HG02981 (cell line): ENCODE measurements at regions not wholly inside any gene's neighbourhood (a gene's known extent, or its start where the extent isn't known, plus 50 kb on each side); places are given as distances from the start of the nearest gene placed in this dataset.
"Not testable (repeated sequence)": the region's sequence is repeated elsewhere in the genome, so short reads cannot be mapped to it uniquely, and the experiment has no call there.

Source experiments
- ATAC-seq: cut with Tn5 transposase; IDR thresholded peaks from one replicate; pipeline ENCODE4 v1.9.1; 2021; ENCODE audit warnings: mild to moderate bottlenecking, moderate library complexity; ENCODE audit not compliant: unreplicated experiment

GRCh38 chr11:86167499-86168164 is 76.9 kb upstream of the EED start:
- ATAC-seq = no peak

GRCh38 chr11:86166287-86166686 is 78.3 kb upstream of the EED start:
- not testable (repeated sequence) for ATAC-seq

- no peak for ATAC-seq
Measured at GRCh38 chr11:86164106-86164505, 80.4 kb upstream of the EED start.

GRCh38 chr11:86163221-86163876 is 81.2 kb upstream of the EED start:
- ATAC-seq = not testable (repeated sequence)

- ATAC-seq = no peak
Measured at GRCh38 chr11:86162239-86162638, 82.3 kb upstream of the EED start.

- no peak for ATAC-seq
Measured at GRCh38 chr11:86161837-86162236, 82.7 kb upstream of the EED start.

GRCh38 chr11:86161336-86161735 is 83.2 kb upstream of the EED start:
- no peak for ATAC-seq

GRCh38 chr11:86160541-86161149 is 83.9 kb upstream of the EED start:
- no peak for ATAC-seq

- peak; percentile 4 for ATAC-seq
Measured at GRCh38 chr11:86159581-86159891, 85.0 kb upstream of the EED start.

- no peak for ATAC-seq
Measured at GRCh38 chr11:86158704-86159580, 85.6 kb upstream of the EED start.

GRCh38 chr11:86157797-86158378 is 86.7 kb upstream of the EED start:
- no peak for ATAC-seq

GRCh38 chr11:86156397-86156955 is 87.6 kb upstream of the PICALM start:
- ATAC-seq = no peak

- ATAC-seq = no peak
Measured at GRCh38 chr11:86155200-86155844, 86.4 kb upstream of the PICALM start.

GRCh38 chr11:86153439-86153838 is 84.6 kb upstream of the PICALM start:
- ATAC-seq = no peak

- no peak for ATAC-seq
Measured at GRCh38 chr11:86152901-86153300, 84.0 kb upstream of the PICALM start.

GRCh38 chr11:86152006-86152862 is 83.3 kb upstream of the PICALM start:
- peak; percentile 30 for ATAC-seq

GRCh38 chr11:86151174-86152005 is 82.5 kb upstream of the PICALM start:
- ATAC-seq = peak; percentile 55

GRCh38 chr11:86150847-86151173 is 81.9 kb upstream of the PICALM start:
- ATAC-seq = no peak

- no peak for ATAC-seq
Measured at GRCh38 chr11:86149792-86150191, 80.9 kb upstream of the PICALM start.
